ENCODE measurements at regions not wholly inside any gene's neighbourhood (a gene's known extent, or its start where the extent isn't known, plus 50 kb on each side); places are given as distances from the start of the nearest gene placed in this dataset.
A peak's percentile ranks its signal among the peaks of the same experiment; 100 is the strongest.

DNA sequence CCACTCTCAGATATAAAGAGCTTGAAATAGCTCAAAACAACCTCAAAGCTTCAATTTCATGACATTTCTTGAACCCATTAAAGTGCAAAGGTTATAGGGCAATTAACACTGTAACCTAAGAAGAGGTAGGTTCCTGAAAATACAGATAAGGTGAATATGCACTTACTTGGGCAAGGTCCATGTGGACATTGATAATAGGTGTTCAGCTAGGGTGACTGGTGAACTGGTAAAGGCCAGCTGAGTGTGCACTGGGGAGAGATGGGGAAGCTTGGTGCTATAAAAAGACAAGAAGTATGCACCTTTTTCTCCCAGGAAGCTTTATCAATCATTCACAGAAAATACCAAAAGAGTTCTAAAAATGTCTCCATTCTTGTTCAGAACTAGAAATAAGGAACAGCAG lies 418.6 kb downstream of the SLC16A7 start:
- H3K9ac ChIP-seq (ENCODE audit: low read length): no peak overlapping the region
- H3K4me2 ChIP-seq (ENCODE audit: low read length): no peak overlapping the region
- no peak overlapping the region for H3K56ac ChIP-seq (ENCODE audit: low read length)
- no peak overlapping the region for H3K18ac ChIP-seq (ENCODE audit: low read length)
- no peaks in the 10 kb centered on the region for H3K4me1 ChIP-seq (ENCODE audit: control insufficient read depth, low read depth, low read length)
- no peak overlapping the region for H4K5ac ChIP-seq (ENCODE audit: low read length)
- DNase-seq: no peak
- no peaks in the 10 kb centered on the region for H3K36me3 ChIP-seq (ENCODE audit: control insufficient read depth, insufficient read depth, low read length)
- H2BK5ac ChIP-seq (ENCODE audit: low read length): no peak overlapping the region
- no peak overlapping the region for H3K23ac ChIP-seq (ENCODE audit: low read length)
- no peak overlapping the region for H3K4me3 ChIP-seq (ENCODE audit: low read length)
- H4K8ac ChIP-seq (ENCODE audit: low read depth, low read length): no peak overlapping the region
- no peak overlapping the region for H3K4ac ChIP-seq (ENCODE audit: low read depth, low read length)
- no peaks in the 10 kb centered on the region for H3K79me1 ChIP-seq (ENCODE audit: low read length)
- H3K27ac ChIP-seq (ENCODE audit: low read depth, low read length): no peak overlapping the region
- no peak overlapping the region for H2AK5ac ChIP-seq (ENCODE audit: low read length)
- no peak overlapping the region for H2BK15ac ChIP-seq (replicated peaks; ENCODE audit: low read depth)
- no peaks in the 10 kb centered on the region for H3K27me3 ChIP-seq (ENCODE audit: insufficient read depth, low read length, poor library complexity)
- H2BK120ac ChIP-seq (ENCODE audit: low read depth, low read length): no peak overlapping the region
- H3K79me2 ChIP-seq (ENCODE audit: control insufficient read depth, insufficient read depth, low read length): no peaks in the 10 kb centered on the region

DNA sequence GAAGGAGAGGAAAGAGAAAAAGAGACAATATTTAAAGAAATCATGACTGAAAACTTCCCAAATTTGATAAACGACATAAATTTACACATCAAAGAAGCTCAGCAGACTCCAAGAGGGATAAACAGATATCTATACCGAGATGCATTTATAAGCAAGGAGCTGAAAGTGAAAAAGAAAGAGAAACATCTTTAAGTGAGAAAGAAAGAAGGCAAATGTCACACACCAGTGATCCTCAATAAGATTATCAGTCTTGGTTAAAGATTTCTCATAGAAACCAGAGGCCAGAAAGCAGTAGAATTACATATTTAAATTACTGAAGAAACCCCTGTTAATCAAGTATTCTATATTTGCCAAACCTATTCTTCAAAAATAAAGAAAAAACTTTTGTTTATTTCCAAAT lies 424.2 kb downstream of the SLC16A7 start:
- H3K23ac ChIP-seq (ENCODE audit: low read length): no peak overlapping the region
- H3K9ac ChIP-seq (ENCODE audit: low read length): no peak overlapping the region
- H4K5ac ChIP-seq (ENCODE audit: low read length): no peak overlapping the region
- DNase-seq: no peak
- no peak overlapping the region for H2BK5ac ChIP-seq (ENCODE audit: low read length)
- H3K4me1 ChIP-seq (ENCODE audit: control insufficient read depth, low read depth, low read length): no peaks in the 10 kb centered on the region
- H3K18ac ChIP-seq (ENCODE audit: low read length): no peak overlapping the region
- no peak overlapping the region for H3K27ac ChIP-seq (ENCODE audit: low read depth, low read length)
- H3K4ac ChIP-seq (ENCODE audit: low read depth, low read length): no peak overlapping the region
- no peak overlapping the region for H2AK5ac ChIP-seq (ENCODE audit: low read length)
- no peaks in the 10 kb centered on the region for H3K79me2 ChIP-seq (ENCODE audit: control insufficient read depth, insufficient read depth, low read length)
- no CpG with 5 or more reads among the region's 2 CpGs for WGBS (ENCODE audit: extremely low coverage, insufficient coverage, low lambda C conversion rate)
- no peak overlapping the region for H4K8ac ChIP-seq (ENCODE audit: low read depth, low read length)
- no peaks in the 10 kb centered on the region for H3K36me3 ChIP-seq (ENCODE audit: control insufficient read depth, insufficient read depth, low read length)
- H3K4me3 ChIP-seq (ENCODE audit: low read length): no peak overlapping the region
- no peak overlapping the region for H2BK120ac ChIP-seq (ENCODE audit: low read depth, low read length)
- H3K79me1 ChIP-seq (ENCODE audit: low read length): no peaks in the 10 kb centered on the region
- no peak overlapping the region for H3K4me2 ChIP-seq (ENCODE audit: low read length)
- no peaks in the 10 kb centered on the region for H3K27me3 ChIP-seq (ENCODE audit: insufficient read depth, low read length, poor library complexity)
- no peak overlapping the region for H2BK15ac ChIP-seq (replicated peaks; ENCODE audit: low read depth)
- no peak overlapping the region for H3K56ac ChIP-seq (ENCODE audit: low read length)

DNA sequence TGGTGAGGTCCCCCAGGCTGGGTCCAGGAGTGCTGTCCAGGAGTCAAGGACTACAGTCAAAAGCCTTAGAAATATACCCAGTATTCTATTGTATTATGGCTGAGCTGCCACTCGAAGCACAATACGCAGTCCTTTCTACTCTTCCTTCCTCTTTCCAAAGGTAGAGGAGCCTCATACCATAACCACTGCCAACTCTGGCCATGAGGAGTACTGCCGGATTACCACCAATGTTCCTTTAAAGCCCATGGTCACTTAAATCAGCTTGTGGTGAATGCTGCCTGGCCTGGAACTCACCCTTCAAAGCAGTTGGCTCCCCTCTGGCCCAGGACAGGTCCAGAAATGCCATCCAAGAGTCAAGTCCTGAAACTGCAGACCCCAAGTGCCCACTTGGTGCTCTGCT lies 425.4 kb downstream of the SLC16A7 start:
- H2BK5ac ChIP-seq (ENCODE audit: low read length): no peak overlapping the region
- no CpG with 5 or more reads among the region's 3 CpGs for WGBS (ENCODE audit: extremely low coverage, insufficient coverage, low lambda C conversion rate)

DNA sequence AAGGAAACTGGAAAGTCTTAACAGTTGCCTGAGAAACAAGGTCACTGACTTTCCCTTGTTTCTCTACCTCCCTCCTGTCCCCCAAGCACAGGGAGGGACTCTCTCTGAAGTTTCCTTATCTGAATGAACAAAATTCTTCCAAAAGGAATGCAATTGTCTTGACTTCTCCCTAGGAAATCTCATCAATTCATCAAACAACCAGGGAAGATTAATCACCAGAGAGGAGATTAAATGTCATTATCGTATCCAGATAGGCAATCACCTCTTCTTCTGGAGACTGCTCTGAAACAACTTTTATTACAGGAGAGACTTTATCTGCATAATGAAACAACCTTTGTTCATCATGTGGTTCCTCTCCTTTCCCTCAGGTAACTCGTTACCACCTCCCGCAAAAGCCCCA lies 431.4 kb downstream of the SLC16A7 start:
- H3K4me1 ChIP-seq (ENCODE audit: control insufficient read depth, low read depth, low read length): no peaks in the 10 kb centered on the region
- H2AK5ac ChIP-seq (ENCODE audit: low read length): no peak overlapping the region
- no peak overlapping the region for H2BK120ac ChIP-seq (ENCODE audit: low read depth, low read length)
- no peak overlapping the region for H4K8ac ChIP-seq (ENCODE audit: low read depth, low read length)
- H3K27me3 ChIP-seq (ENCODE audit: insufficient read depth, low read length, poor library complexity): no peaks in the 10 kb centered on the region
- DNase-seq: peak; percentile 74
- H3K56ac ChIP-seq (ENCODE audit: low read length): no peak overlapping the region
- H4K5ac ChIP-seq (ENCODE audit: low read length): no peak overlapping the region
- no CpG with 5 or more reads among the region's 3 CpGs for WGBS (ENCODE audit: extremely low coverage, insufficient coverage, low lambda C conversion rate)
- H3K79me1 ChIP-seq (ENCODE audit: low read length): no peaks in the 10 kb centered on the region
- no peak overlapping the region for H2BK5ac ChIP-seq (ENCODE audit: low read length)
- no peak overlapping the region for H3K4me3 ChIP-seq (ENCODE audit: low read length)
- no peak overlapping the region for H3K23ac ChIP-seq (ENCODE audit: low read length)
- no peak overlapping the region for H3K18ac ChIP-seq (ENCODE audit: low read length)
- H3K9ac ChIP-seq (ENCODE audit: low read length): no peak overlapping the region
- H3K4me2 ChIP-seq (ENCODE audit: low read length): no peak overlapping the region
- no peak overlapping the region for H3K27ac ChIP-seq (ENCODE audit: low read depth, low read length)
- H3K4ac ChIP-seq (ENCODE audit: low read depth, low read length): no peak overlapping the region
- H3K79me2 ChIP-seq (ENCODE audit: control insufficient read depth, insufficient read depth, low read length): no peaks in the 10 kb centered on the region
- H2BK15ac ChIP-seq (replicated peaks; ENCODE audit: low read depth): no peak overlapping the region
- H3K36me3 ChIP-seq (ENCODE audit: control insufficient read depth, insufficient read depth, low read length): no peaks in the 10 kb centered on the region

More for the DNA sequence above, 425.4 kb downstream of the SLC16A7 start:
- no peak overlapping the region for H3K4me3 ChIP-seq (ENCODE audit: low read length)
- no peak overlapping the region for H3K18ac ChIP-seq (ENCODE audit: low read length)
- H2AK5ac ChIP-seq (ENCODE audit: low read length): no peak overlapping the region
- no peak overlapping the region for H4K8ac ChIP-seq (ENCODE audit: low read depth, low read length)
- H3K27me3 ChIP-seq (ENCODE audit: insufficient read depth, low read length, poor library complexity): no peaks in the 10 kb centered on the region
- H2BK15ac ChIP-seq (replicated peaks; ENCODE audit: low read depth): no peak overlapping the region
- H2BK120ac ChIP-seq (ENCODE audit: low read depth, low read length): no peak overlapping the region
- no peaks in the 10 kb centered on the region for H3K36me3 ChIP-seq (ENCODE audit: control insufficient read depth, insufficient read depth, low read length)
- H3K4me1 ChIP-seq (ENCODE audit: control insufficient read depth, low read depth, low read length): no peaks in the 10 kb centered on the region
- H3K9ac ChIP-seq (ENCODE audit: low read length): no peak overlapping the region
- H3K4ac ChIP-seq (ENCODE audit: low read depth, low read length): no peak overlapping the region
- H3K79me1 ChIP-seq (ENCODE audit: low read length): no peaks in the 10 kb centered on the region
- no peak overlapping the region for H3K4me2 ChIP-seq (ENCODE audit: low read length)
- no peak overlapping the region for H3K27ac ChIP-seq (ENCODE audit: low read depth, low read length)
- DNase-seq: peak; percentile 7
- no peak overlapping the region for H3K56ac ChIP-seq (ENCODE audit: low read length)
- H4K5ac ChIP-seq (ENCODE audit: low read length): no peak overlapping the region
- H3K79me2 ChIP-seq (ENCODE audit: control insufficient read depth, insufficient read depth, low read length): no peaks in the 10 kb centered on the region
- H3K23ac ChIP-seq (ENCODE audit: low read length): no peak overlapping the region

DNA sequence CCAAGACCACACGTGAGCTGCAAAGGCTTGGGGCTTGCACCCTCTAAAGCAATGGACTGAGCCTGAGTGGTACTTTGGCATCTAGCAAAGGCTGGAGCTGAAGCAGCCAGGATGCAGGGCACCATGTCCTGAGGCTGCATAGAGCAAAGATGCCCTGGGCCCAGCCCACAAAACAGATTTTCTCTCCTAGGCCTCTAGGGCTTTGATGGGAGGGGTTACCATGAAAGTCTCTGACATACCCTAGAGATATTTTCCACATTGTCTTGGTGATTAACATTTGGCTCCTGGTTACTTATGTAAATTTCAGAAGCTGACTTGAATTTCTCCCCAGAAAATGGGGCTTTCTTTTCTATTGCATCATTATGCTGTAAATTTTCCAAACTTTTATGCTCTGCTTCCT lies 438.3 kb downstream of the SLC16A7 start:
- no peak overlapping the region for H3K18ac ChIP-seq (ENCODE audit: low read length)
- H3K36me3 ChIP-seq (ENCODE audit: control insufficient read depth, insufficient read depth, low read length): no peaks in the 10 kb centered on the region
- H4K8ac ChIP-seq (ENCODE audit: low read depth, low read length): no peak overlapping the region
- H3K79me1 ChIP-seq (ENCODE audit: low read length): no peaks in the 10 kb centered on the region
- H3K23ac ChIP-seq (ENCODE audit: low read length): no peak overlapping the region
- no peaks in the 10 kb centered on the region for H3K27me3 ChIP-seq (ENCODE audit: insufficient read depth, low read length, poor library complexity)
- no peak overlapping the region for H4K5ac ChIP-seq (ENCODE audit: low read length)
- no peak overlapping the region for H3K9ac ChIP-seq (ENCODE audit: low read length)
- no peak overlapping the region for H2AK5ac ChIP-seq (ENCODE audit: low read length)
- no peak overlapping the region for H2BK120ac ChIP-seq (ENCODE audit: low read depth, low read length)
- H3K27ac ChIP-seq (ENCODE audit: low read depth, low read length): no peak overlapping the region
- no peaks in the 10 kb centered on the region for H3K79me2 ChIP-seq (ENCODE audit: control insufficient read depth, insufficient read depth, low read length)
- no peak overlapping the region for H3K56ac ChIP-seq (ENCODE audit: low read length)
- no peak overlapping the region for H3K4me3 ChIP-seq (ENCODE audit: low read length)
- no peak overlapping the region for H2BK15ac ChIP-seq (replicated peaks; ENCODE audit: low read depth)
- no CpG with 5 or more reads among the region's 1 CpG for WGBS (ENCODE audit: extremely low coverage, insufficient coverage, low lambda C conversion rate)
- no peak overlapping the region for H3K4ac ChIP-seq (ENCODE audit: low read depth, low read length)
- H2BK5ac ChIP-seq (ENCODE audit: low read length): no peak overlapping the region
- no peak overlapping the region for H3K4me2 ChIP-seq (ENCODE audit: low read length)
- H3K4me1 ChIP-seq (ENCODE audit: control insufficient read depth, low read depth, low read length): no peaks in the 10 kb centered on the region
- DNase-seq: peak; percentile 0

DNA sequence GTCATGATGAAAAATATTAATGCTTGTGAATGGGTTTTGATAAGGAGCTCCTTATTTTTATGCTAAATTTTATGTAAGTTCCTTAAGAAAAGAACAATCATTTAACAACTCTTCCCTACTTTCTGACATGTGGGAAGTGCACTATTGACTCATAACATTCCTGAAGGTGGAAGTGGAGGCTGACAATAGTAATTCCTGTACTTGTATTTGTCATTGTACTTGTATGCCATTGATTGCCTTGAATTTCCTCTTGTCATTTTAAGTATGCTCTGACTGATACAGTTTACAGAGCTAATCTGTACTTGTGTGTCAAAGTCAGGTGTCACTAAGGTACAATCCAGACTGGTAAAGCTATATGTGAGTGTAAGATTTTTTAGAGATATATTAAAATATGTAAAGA lies 440.0 kb downstream of the SLC16A7 start:
- no peak overlapping the region for H3K27ac ChIP-seq (ENCODE audit: low read depth, low read length)
- no peak overlapping the region for H3K18ac ChIP-seq (ENCODE audit: low read length)
- no peak overlapping the region for H2AK5ac ChIP-seq (ENCODE audit: low read length)
- no peak overlapping the region for H2BK5ac ChIP-seq (ENCODE audit: low read length)
- H3K27me3 ChIP-seq (ENCODE audit: insufficient read depth, low read length, poor library complexity): no peaks in the 10 kb centered on the region
- no peak overlapping the region for H3K4ac ChIP-seq (ENCODE audit: low read depth, low read length)
- no peaks in the 10 kb centered on the region for H3K4me1 ChIP-seq (ENCODE audit: control insufficient read depth, low read depth, low read length)
- H4K8ac ChIP-seq (ENCODE audit: low read depth, low read length): no peak overlapping the region
- no peaks in the 10 kb centered on the region for H3K36me3 ChIP-seq (ENCODE audit: control insufficient read depth, insufficient read depth, low read length)
- no peak overlapping the region for H2BK120ac ChIP-seq (ENCODE audit: low read depth, low read length)
- H3K9ac ChIP-seq (ENCODE audit: low read length): no peak overlapping the region
- H3K56ac ChIP-seq (ENCODE audit: low read length): no peak overlapping the region
- no peak for DNase-seq
- H3K79me1 ChIP-seq (ENCODE audit: low read length): no peaks in the 10 kb centered on the region
- no peak overlapping the region for H3K4me2 ChIP-seq (ENCODE audit: low read length)
- no peak overlapping the region for H4K5ac ChIP-seq (ENCODE audit: low read length)
- H3K4me3 ChIP-seq (ENCODE audit: low read length): no peak overlapping the region
- no peak overlapping the region for H3K23ac ChIP-seq (ENCODE audit: low read length)
- H3K79me2 ChIP-seq (ENCODE audit: control insufficient read depth, insufficient read depth, low read length): no peaks in the 10 kb centered on the region
- no peak overlapping the region for H2BK15ac ChIP-seq (replicated peaks; ENCODE audit: low read depth)
